Neural cell (in vitro differentiated cells): ENCODE measurements at regions not wholly inside any gene's neighbourhood (a gene's known extent, or its start where the extent isn't known, plus 50 kb on each side); places are given as distances from the start of the nearest gene placed in this dataset.

ENCODE experiments used
- H2AFZ ChIP-seq: fragments of 200-600, 300-800 bp; sonication (generic), shearing (Covaris generic); 2 replicates; pipeline ENCODE4 v1.6.0; 2014; ENCODE audit warnings: low read depth, mild to moderate bottlenecking, antibody characterized with exemption, low read length, moderate library complexity
- H3F3A ChIP-seq: fragments of 200-600 bp; shearing (Covaris generic); 2 replicates; pipeline ENCODE4 v1.6.1; 2016; ENCODE audit warnings: mild to moderate bottlenecking, moderate library complexity, mixed read lengths, antibody characterized with exemption, low read length; ENCODE audit not compliant: insufficient read depth, poor library complexity, severe bottlenecking
- H3K27ac ChIP-seq: fragments of 200-600, 300-800 bp; sonication (generic), shearing (Covaris generic); 2 replicates; pipeline ENCODE4 v1.5.1; 2014; ENCODE audit warnings: mild to moderate bottlenecking, low read length, moderate library complexity
- H3K27me3 ChIP-seq: fragments of 300-800, 200-600 bp; sonication (generic), shearing (Covaris generic); 2 replicates; pipeline ENCODE4 v1.6.0; 2014; ENCODE audit warnings: mild to moderate bottlenecking, low read depth, low read length, moderate library complexity; ENCODE audit not compliant: insufficient read depth
- H3K36me3 ChIP-seq: fragments of 300-800, 200-600 bp; sonication (generic), shearing (Covaris generic); 2 replicates; pipeline ENCODE4 v1.5.1; 2014; ENCODE audit warnings: mild to moderate bottlenecking, antibody characterized with exemption, low read length, moderate library complexity; ENCODE audit not compliant: insufficient read depth
- H3K4me2 ChIP-seq: fragments of 300-800, 200-600 bp; sonication (generic), shearing (Covaris generic); 2 replicates; pipeline ENCODE4 v1.6.0; 2014; ENCODE audit warnings: mild to moderate bottlenecking, low read length
- H3K4me3 ChIP-seq: fragments of 300-800, 200-600 bp; sonication (generic), shearing (Covaris generic); 2 replicates; pipeline ENCODE4 v1.5.1; 2014; ENCODE audit warnings: mild to moderate bottlenecking, low read length, moderate library complexity
- H3K79me2 ChIP-seq: fragments of 200-600 bp; shearing (Covaris generic); replicated peaks from 2 replicates; pipeline ENCODE4 v1.6.0; 2014; ENCODE audit warnings: mild to moderate bottlenecking, low read length, moderate library complexity; ENCODE audit not compliant: insufficient read depth
- H3K9ac ChIP-seq: fragments of 300-800, 200-600 bp; sonication (generic), shearing (Covaris generic); 2 replicates; pipeline ENCODE4 v1.6.1; 2016; ENCODE audit warnings: mild to moderate bottlenecking, low read length, mixed read lengths
- H3K9me2 ChIP-seq: fragments of 200-600 bp; shearing (Covaris generic); 2 replicates; pipeline ENCODE4 v1.6.1; 2016; ENCODE audit warnings: mild to moderate bottlenecking, low read length, mixed read lengths; ENCODE audit not compliant: insufficient read depth
- H3K9me3 ChIP-seq: fragments of 200-600, 300-800 bp; sonication (generic), shearing (Covaris generic); 2 replicates; pipeline ENCODE4 v1.6.1; 2016; ENCODE audit warnings: mild to moderate bottlenecking, mixed run types, low read length, moderate library complexity, mixed read lengths
- H4K20me1 ChIP-seq: fragments of 200-600 bp; shearing (Covaris generic); 2 replicates; pipeline ENCODE4 v1.6.1; 2016; ENCODE audit warnings: mild to moderate bottlenecking, mixed run types; ENCODE audit not compliant: insufficient read depth
- EP300 ChIP-seq: fragments of 450-650 bp; conservative IDR thresholded peaks from 2 replicates; pipeline ENCODE4 v1.6.1; 2014; ENCODE audit warnings: antibody characterized with exemption, mild to moderate bottlenecking, moderate library complexity; ENCODE audit not compliant: poor library complexity, severe bottlenecking
- EZH2 ChIP-seq: fragments of 200-600, 300-800 bp; shearing (Covaris generic), sonication (generic); IDR thresholded peaks from 2 replicates; pipeline ENCODE4 v1.6.1; 2014; ENCODE audit warnings: antibody characterized with exemption, low read length, borderline replicate concordance, mild to moderate bottlenecking; ENCODE audit not compliant: insufficient read depth, poor library complexity, severe bottlenecking
- MXI1 ChIP-seq: fragments of 450-650 bp; conservative IDR thresholded peaks from 2 replicates; pipeline ENCODE4 v1.6.1; 2014; ENCODE audit warnings: antibody characterized with exemption, mild to moderate bottlenecking; ENCODE audit not compliant: poor library complexity, severe bottlenecking
- POLR2AphosphoS5 ChIP-seq: IDR thresholded peaks from 2 replicates; pipeline ENCODE4 v1.6.1; 2012
- RAD21 ChIP-seq: fragments of 450-650 bp; conservative IDR thresholded peaks from 2 replicates; pipeline ENCODE4 v1.6.1; 2014; ENCODE audit warnings: antibody characterized with exemption, mild to moderate bottlenecking, moderate library complexity
- SMC3 ChIP-seq: fragments of 450-650 bp; conservative IDR thresholded peaks from 2 replicates; pipeline ENCODE4 v1.6.1; 2014; ENCODE audit warnings: antibody characterized with exemption, mild to moderate bottlenecking, moderate library complexity; ENCODE audit not compliant: poor library complexity
- TAF1 ChIP-seq: IDR thresholded peaks from 2 replicates; pipeline ENCODE4 v1.6.1; 2012; ENCODE audit warnings: low read depth
- TF ChIP-seq, protein P1 (sequence below): fragments of 450-650 bp; IDR thresholded peaks from 2 replicates; pipeline ENCODE4 v1.5.1; 2014; ENCODE audit warnings: antibody characterized with exemption, mild to moderate bottlenecking, moderate library complexity; ENCODE audit not compliant: poor library complexity, severe bottlenecking
- TF ChIP-seq, protein P2 (sequence below): IDR thresholded peaks from 2 replicates; pipeline ENCODE4 v1.6.1; 2012; ENCODE audit warnings: borderline replicate concordance

DNA sequence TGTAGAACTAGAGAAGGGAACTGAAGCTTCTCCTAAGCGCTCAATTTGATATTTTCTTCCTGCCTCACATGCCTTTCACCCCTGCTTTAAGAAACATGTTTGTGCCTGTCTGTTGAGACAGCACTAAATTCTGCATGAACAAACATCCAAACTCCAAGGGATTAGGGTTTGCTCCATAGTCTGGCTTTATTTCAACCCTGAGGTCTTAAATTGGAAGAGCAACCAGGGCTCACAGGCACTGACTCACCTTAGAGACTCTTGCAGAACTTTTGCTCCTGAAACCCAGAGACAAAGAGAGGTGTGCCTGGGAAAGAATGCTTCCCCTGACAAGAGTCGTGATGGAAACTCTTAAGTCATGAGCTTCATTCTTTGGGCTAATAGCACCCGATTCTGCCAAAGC, 393.9 kb upstream of the MCTP2 start:
- Histone ChIP-seq H3K4me2 (no peak overlapping the region), H2AFZ (no peak overlapping the region), H3F3A (no peaks in the 10 kb centered on the region), H3K9me3 (no peaks in the 10 kb centered on the region), H4K20me1 (no peaks in the 10 kb centered on the region), H3K79me2 (no peaks in the 10 kb centered on the region), H3K9me2 (no peaks in the 10 kb centered on the region), H3K9ac (no peak overlapping the region), H3K27ac (no peak overlapping the region), H3K4me3 (no peak overlapping the region), H3K36me3 (no peaks in the 10 kb centered on the region), H3K27me3 (no peaks in the 10 kb centered on the region)
- TF ChIP-seq RAD21 (no peak), TAF1 (no peak), POLR2AphosphoS5 (no peak), SMC3 (no peak), EP300 (no peak), EZH2 (no peak), MXI1 (no peak)
- TF ChIP-seq, protein P1, sequence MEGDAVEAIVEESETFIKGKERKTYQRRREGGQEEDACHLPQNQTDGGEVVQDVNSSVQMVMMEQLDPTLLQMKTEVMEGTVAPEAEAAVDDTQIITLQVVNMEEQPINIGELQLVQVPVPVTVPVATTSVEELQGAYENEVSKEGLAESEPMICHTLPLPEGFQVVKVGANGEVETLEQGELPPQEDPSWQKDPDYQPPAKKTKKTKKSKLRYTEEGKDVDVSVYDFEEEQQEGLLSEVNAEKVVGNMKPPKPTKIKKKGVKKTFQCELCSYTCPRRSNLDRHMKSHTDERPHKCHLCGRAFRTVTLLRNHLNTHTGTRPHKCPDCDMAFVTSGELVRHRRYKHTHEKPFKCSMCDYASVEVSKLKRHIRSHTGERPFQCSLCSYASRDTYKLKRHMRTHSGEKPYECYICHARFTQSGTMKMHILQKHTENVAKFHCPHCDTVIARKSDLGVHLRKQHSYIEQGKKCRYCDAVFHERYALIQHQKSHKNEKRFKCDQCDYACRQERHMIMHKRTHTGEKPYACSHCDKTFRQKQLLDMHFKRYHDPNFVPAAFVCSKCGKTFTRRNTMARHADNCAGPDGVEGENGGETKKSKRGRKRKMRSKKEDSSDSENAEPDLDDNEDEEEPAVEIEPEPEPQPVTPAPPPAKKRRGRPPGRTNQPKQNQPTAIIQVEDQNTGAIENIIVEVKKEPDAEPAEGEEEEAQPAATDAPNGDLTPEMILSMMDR: no peak
- TF ChIP-seq, protein P2, sequence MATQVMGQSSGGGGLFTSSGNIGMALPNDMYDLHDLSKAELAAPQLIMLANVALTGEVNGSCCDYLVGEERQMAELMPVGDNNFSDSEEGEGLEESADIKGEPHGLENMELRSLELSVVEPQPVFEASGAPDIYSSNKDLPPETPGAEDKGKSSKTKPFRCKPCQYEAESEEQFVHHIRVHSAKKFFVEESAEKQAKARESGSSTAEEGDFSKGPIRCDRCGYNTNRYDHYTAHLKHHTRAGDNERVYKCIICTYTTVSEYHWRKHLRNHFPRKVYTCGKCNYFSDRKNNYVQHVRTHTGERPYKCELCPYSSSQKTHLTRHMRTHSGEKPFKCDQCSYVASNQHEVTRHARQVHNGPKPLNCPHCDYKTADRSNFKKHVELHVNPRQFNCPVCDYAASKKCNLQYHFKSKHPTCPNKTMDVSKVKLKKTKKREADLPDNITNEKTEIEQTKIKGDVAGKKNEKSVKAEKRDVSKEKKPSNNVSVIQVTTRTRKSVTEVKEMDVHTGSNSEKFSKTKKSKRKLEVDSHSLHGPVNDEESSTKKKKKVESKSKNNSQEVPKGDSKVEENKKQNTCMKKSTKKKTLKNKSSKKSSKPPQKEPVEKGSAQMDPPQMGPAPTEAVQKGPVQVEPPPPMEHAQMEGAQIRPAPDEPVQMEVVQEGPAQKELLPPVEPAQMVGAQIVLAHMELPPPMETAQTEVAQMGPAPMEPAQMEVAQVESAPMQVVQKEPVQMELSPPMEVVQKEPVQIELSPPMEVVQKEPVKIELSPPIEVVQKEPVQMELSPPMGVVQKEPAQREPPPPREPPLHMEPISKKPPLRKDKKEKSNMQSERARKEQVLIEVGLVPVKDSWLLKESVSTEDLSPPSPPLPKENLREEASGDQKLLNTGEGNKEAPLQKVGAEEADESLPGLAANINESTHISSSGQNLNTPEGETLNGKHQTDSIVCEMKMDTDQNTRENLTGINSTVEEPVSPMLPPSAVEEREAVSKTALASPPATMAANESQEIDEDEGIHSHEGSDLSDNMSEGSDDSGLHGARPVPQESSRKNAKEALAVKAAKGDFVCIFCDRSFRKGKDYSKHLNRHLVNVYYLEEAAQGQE: no peak

DNA sequence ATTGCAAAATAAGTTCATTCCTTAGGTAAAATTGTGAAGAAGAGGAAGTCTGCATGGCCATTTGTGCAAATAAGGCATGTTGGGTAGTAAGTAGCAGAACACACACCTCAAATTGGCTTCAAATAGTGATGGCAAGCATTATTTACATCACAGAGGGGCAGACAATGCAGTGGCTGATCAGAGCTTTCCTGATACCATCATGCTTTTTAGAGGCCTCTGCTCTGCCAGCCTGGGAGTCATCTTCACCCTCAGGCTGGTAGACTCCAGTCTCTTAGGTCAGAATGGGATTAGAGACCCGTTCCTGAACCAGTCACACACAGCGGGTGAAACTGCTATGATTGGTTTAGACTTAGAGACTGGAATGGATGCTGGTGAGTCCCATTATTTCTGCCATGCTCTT, 396.0 kb upstream of the MCTP2 start:
- Histone ChIP-seq H3K4me2 (no peak overlapping the region), H2AFZ (no peak overlapping the region), H3K9me3 (no peaks in the 10 kb centered on the region), H3K27me3 (no peaks in the 10 kb centered on the region), H3K27ac (no peak overlapping the region), H3F3A (no peaks in the 10 kb centered on the region), H3K9ac (no peak overlapping the region), H4K20me1 (no peaks in the 10 kb centered on the region), H3K4me3 (no peak overlapping the region), H3K79me2 (no peaks in the 10 kb centered on the region), H3K36me3 (no peaks in the 10 kb centered on the region), H3K9me2 (no peaks in the 10 kb centered on the region)
- no peak for TF ChIP-seq MXI1
- TF ChIP-seq, protein P1: no peak
- no peak for TF ChIP-seq RAD21
- no peak for TF ChIP-seq EP300
- no peak for TF ChIP-seq POLR2AphosphoS5
- no peak for TF ChIP-seq TAF1
- no peak for TF ChIP-seq SMC3
- TF ChIP-seq EZH2: no peak
- TF ChIP-seq, protein P2: no peak
